Ishikawa (cell line): ENCODE measurements at regions not wholly inside any gene's neighbourhood (a gene's known extent, or its start where the extent isn't known, plus 50 kb on each side); places are given as distances from the start of the nearest gene placed in this dataset.

ENCODE experiments used
- CEBPB ChIP-seq: IDR thresholded peaks from 2 replicates; pipeline ENCODE4 v1.6.1; 2012
- CREB1 ChIP-seq: IDR thresholded peaks from 2 replicates; pipeline ENCODE4 v1.6.1; 2012; ENCODE audit warnings: low read depth
- EGR1 ChIP-seq: IDR thresholded peaks from 2 replicates; pipeline ENCODE4 v1.6.1; 2012
- EP300 ChIP-seq: IDR thresholded peaks from 2 replicates; pipeline ENCODE4 v1.6.1; 2012; ENCODE audit warnings: borderline replicate concordance
- FOXM1 ChIP-seq: IDR thresholded peaks from 2 replicates; pipeline ENCODE4 v1.6.1; 2012; ENCODE audit warnings: low read depth, borderline replicate concordance
- NFIC ChIP-seq: IDR thresholded peaks from 2 replicates; pipeline ENCODE4 v1.6.1; 2012
- RAD21 ChIP-seq: IDR thresholded peaks from 2 replicates; pipeline ENCODE4 v1.6.1; 2012; ENCODE audit warnings: low read depth
- TAF1 ChIP-seq: IDR thresholded peaks from 2 replicates; pipeline ENCODE4 v1.6.1; 2012; ENCODE audit warnings: low read depth, mild to moderate bottlenecking
- TCF12 ChIP-seq: IDR thresholded peaks from 2 replicates; pipeline ENCODE4 v1.6.1; 2012; ENCODE audit warnings: low read depth
- YY1 ChIP-seq: IDR thresholded peaks from 2 replicates; pipeline ENCODE4 v1.6.1; 2012; ENCODE audit warnings: low read depth
- ZBTB7A ChIP-seq: IDR thresholded peaks from 2 replicates; pipeline ENCODE4 v1.6.1; 2012; ENCODE audit warnings: low read depth
- TF ChIP-seq, protein P1 (sequence below): IDR thresholded peaks from 2 replicates; pipeline ENCODE4 v1.6.1; 2012
- TF ChIP-seq, protein P2 (sequence below): IDR thresholded peaks from 2 replicates; pipeline ENCODE4 v1.6.1; 2012
- TF ChIP-seq, protein P3 (sequence below): IDR thresholded peaks from 2 replicates; pipeline ENCODE4 v1.6.1; 2012; ENCODE audit warnings: low read depth, mild to moderate bottlenecking

DNA sequence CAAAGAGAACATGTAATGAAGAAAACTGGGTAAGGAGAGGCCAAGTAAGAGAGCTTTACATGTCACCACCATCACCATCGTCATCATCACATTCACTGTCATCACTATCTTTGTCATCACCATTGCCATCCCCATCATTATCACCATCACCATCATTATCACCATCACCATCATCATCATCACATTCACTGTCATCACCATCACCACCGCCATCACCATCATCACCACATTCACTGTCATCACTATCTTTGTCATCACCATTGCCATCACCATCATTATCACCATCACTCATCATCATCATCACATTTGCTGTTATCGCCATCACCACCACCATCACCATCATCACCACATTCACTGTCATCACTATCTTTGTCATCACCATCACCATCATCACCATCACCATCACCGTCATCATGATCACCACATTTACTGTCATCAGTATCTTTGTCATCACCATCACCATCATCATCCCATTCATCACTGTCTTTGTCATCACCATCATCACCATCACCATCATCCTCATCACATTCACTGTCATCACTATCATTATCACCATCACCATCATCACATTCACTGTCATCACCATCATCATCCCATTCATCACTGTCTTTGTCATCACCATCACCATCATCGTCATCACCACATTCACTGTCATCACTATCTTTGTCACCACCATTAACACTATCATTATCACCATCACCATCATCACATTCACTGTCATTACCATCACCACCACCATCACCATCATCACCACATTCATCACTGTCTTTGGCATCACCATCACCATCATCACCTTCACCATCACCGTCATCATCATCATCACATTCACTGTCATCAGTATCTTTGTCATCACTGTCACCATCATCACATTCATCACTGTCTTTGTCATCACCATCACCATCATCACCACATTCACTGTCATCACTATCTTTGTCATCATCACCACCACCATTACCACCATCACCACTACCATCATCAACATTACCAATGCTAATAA lies 172.3 kb downstream of the ERMARD start:
- TF ChIP-seq ZBTB7A (no peak), CEBPB (no peak), CREB1 (no peak), FOXM1 (no peak), RAD21 (no peak), NFIC (no peak), EGR1 (no peak), TCF12 (no peak), TAF1 (no peak)
- TF ChIP-seq, protein P1, sequence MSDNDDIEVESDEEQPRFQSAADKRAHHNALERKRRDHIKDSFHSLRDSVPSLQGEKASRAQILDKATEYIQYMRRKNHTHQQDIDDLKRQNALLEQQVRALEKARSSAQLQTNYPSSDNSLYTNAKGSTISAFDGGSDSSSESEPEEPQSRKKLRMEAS: no peak
- TF ChIP-seq, protein P2, sequence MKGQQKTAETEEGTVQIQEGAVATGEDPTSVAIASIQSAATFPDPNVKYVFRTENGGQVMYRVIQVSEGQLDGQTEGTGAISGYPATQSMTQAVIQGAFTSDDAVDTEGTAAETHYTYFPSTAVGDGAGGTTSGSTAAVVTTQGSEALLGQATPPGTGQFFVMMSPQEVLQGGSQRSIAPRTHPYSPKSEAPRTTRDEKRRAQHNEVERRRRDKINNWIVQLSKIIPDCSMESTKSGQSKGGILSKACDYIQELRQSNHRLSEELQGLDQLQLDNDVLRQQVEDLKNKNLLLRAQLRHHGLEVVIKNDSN: no peak

DNA sequence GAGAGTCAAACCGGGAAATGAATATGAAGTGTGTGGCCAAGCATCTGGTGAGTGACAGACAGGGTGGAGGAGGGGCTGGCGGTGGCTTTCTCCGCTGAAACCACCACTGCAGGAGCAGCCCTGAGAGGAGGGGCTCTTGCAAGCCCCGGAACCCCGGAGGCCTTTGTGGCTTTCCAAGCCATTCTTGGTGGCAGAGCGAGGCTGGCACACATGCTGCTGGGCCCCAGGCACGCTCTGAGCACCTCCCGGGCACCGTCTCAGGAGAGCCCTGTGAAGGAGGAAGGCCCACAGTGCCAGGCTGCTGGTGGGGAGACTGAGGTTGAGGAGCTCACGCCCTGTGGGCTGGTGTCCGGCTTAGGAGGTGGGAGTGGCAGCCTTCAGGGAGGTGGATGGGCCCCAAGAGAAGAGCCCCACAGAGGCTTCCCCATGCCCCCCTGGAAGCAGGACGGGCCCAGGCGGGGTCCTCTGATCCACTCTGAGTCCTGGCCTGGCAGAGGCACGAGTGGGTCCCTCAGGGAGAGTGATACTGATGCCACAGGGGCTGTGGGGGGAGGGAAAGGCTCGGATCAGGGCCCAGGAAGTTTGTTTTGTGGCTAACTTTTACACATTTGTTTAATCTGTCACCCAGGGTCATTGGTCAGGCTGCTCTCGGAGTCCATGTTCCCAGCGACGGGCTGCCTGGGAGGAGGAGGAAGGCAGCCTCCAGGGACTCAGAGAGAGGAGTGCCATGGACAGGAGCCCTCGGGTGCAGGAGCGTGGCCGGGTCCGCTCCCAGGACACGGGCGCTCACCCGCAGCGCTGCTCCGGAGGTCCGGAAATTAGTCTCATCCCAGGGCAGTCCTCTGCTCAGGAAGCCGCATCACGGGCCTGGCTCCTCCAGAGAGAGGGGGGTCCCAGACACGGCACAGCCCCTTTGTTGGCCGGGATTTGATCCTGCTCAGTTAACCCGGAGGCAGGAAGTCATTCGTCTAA lies 170.7 kb downstream of the ERMARD start:
- no peak for TF ChIP-seq YY1
- no peak for TF ChIP-seq ZBTB7A
- TF ChIP-seq EGR1: no peak
- no peak for TF ChIP-seq FOXM1
- TF ChIP-seq, protein P1: no peak
- TF ChIP-seq TAF1: no peak
- no peak for TF ChIP-seq NFIC
- no peak for TF ChIP-seq RAD21
- no peak for TF ChIP-seq TCF12
- TF ChIP-seq CEBPB: no peak

DNA sequence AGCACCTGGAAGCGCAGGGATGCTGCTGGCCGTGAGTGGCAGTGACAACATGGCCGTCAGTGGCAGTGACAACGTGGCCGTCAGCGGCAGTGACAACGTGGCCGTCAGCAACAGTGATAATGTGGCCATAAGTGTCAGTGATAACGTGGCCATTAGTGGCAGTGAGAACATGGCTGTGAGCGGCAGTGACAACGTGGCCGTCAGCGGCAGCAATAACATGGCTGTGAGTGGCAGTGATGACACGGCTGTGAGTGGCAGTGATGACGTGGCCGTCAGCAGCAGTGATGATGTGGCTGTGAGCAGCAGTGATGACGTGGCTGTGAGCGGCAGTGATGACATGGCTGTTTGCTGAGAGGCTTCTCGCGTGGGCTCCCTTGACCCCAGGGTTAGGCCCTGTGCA lies 169.8 kb downstream of the ERMARD start:
- TF ChIP-seq EP300: no peak

DNA sequence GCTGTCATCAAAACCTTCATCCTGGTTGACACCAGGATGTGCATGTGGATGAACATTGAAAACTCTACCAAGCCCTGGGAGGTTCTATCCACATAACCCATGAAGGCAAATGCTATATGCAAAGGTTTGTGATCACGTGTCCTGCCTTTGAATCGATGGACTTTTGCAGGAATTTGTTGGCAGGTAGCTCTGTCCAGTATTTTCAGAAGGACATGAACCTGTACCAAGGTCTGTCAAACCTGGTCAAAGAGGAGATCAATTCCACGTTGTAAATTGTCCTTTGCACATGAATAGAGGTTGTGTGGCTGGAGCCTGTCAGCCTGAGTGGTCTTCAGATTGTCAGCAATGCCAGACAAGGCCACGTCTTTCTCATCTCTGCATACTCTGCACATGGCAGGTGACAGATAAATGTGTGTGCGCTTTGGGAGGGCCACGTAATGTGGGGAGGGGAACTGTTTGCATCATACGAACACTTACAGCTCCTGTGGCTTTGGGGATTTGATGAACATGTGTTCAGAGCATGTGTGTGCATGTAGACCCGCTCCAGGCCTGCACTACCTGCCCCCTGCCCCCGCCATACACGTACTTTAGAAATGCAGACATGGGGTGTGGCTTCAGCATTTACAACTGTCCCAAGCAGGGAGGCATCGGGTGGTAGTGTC lies 169.1 kb downstream of the ERMARD start:
- TF ChIP-seq TAF1 (no peak), NFIC (no peak), CEBPB (no peak), TCF12 (no peak), EP300 (no peak)
- TF ChIP-seq, protein P3, sequence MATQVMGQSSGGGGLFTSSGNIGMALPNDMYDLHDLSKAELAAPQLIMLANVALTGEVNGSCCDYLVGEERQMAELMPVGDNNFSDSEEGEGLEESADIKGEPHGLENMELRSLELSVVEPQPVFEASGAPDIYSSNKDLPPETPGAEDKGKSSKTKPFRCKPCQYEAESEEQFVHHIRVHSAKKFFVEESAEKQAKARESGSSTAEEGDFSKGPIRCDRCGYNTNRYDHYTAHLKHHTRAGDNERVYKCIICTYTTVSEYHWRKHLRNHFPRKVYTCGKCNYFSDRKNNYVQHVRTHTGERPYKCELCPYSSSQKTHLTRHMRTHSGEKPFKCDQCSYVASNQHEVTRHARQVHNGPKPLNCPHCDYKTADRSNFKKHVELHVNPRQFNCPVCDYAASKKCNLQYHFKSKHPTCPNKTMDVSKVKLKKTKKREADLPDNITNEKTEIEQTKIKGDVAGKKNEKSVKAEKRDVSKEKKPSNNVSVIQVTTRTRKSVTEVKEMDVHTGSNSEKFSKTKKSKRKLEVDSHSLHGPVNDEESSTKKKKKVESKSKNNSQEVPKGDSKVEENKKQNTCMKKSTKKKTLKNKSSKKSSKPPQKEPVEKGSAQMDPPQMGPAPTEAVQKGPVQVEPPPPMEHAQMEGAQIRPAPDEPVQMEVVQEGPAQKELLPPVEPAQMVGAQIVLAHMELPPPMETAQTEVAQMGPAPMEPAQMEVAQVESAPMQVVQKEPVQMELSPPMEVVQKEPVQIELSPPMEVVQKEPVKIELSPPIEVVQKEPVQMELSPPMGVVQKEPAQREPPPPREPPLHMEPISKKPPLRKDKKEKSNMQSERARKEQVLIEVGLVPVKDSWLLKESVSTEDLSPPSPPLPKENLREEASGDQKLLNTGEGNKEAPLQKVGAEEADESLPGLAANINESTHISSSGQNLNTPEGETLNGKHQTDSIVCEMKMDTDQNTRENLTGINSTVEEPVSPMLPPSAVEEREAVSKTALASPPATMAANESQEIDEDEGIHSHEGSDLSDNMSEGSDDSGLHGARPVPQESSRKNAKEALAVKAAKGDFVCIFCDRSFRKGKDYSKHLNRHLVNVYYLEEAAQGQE: no peak

DNA sequence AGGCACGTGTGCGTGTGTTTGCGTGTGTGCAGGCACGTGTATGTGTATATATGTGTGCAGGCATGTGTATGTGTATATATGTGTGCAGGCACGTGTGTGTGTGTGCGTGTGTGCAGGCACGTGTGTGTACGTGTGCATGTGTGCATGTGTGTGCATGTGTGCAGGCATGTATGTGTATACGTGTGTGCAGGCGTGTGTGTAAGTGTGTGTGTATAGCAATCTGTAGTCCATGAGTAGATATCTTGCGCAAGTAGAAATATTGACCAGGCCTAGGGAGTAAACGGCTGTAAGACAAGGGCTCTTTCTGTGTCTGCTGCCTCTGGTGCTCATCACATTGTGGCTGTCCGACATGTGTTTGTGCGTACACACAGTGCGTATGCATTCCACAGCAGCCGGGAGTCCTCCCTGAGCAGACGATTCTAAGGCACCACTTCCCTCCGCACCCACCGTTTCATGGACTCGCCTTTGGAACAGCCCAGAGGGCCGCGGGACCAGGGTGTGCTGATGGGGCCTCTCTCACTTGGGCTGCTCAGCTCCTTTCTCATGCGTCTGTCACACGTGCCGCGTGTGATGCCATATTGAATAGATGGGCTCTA lies 167.6 kb downstream of the ERMARD start:
- TF ChIP-seq YY1 (no peak), EP300 (no peak), ZBTB7A (no peak), EGR1 (no peak), TCF12 (no peak), NFIC (no peak), CREB1 (no peak), RAD21 (no peak), FOXM1 (no peak)
- TF ChIP-seq, protein P1: no peak
- TF ChIP-seq, protein P3: no peak
